ENCODE measurements at regions not wholly inside any gene's neighbourhood (a gene's known extent, or its start where the extent isn't known, plus 50 kb on each side); places are given as distances from the start of the nearest gene placed in this dataset.

DNA sequence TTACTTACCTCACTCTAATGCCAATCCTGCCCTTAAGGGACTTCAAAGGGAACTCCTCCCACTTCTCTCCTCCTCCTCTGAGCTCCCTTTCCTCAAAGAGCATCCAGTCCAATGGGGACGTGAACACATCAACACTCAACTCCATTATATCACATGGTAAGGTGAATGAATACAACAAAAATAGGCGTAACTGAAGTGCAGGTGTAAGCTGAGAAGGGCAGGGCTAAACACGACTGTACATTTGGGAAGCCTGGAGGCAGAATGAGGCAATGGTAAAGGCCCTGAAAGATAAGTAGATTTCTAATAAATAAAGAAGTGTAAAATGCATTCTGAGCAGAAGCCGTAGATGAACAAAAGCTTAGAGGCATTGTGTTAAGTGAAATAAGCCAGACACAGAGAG is 226.1 kb upstream of the TRIB2 start:
- TF ChIP-seq, protein P1, sequence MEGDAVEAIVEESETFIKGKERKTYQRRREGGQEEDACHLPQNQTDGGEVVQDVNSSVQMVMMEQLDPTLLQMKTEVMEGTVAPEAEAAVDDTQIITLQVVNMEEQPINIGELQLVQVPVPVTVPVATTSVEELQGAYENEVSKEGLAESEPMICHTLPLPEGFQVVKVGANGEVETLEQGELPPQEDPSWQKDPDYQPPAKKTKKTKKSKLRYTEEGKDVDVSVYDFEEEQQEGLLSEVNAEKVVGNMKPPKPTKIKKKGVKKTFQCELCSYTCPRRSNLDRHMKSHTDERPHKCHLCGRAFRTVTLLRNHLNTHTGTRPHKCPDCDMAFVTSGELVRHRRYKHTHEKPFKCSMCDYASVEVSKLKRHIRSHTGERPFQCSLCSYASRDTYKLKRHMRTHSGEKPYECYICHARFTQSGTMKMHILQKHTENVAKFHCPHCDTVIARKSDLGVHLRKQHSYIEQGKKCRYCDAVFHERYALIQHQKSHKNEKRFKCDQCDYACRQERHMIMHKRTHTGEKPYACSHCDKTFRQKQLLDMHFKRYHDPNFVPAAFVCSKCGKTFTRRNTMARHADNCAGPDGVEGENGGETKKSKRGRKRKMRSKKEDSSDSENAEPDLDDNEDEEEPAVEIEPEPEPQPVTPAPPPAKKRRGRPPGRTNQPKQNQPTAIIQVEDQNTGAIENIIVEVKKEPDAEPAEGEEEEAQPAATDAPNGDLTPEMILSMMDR (IDR thresholded peaks at IDR 0.05) = no peak
- no peak for TF ChIP-seq POLR2A (IDR thresholded peaks at IDR 0.05)
